Spleen (tissue), 7 donors: ENCODE measurements at regions not wholly inside any gene's neighbourhood (a gene's known extent, or its start where the extent isn't known, plus 50 kb on each side); places are given as distances from the start of the nearest gene placed in this dataset.

Source experiments
- CTCF ChIP-seq, 11 experiments: fragments of 200-600 bp in 7 of 11; fragments of 450-650 bp in 4 of 11; sonication (generic) in 4 of 11; IDR thresholded peaks in 8 of 11; conservative IDR thresholded peaks in 3 of 11; 1 replicate in 7 of 11; 2 replicates in 4 of 11; pipeline versions ENCODE4 v1.4.0 to v1.8.0; 2016 to 2021; ENCODE audit warnings: antibody characterized with exemption in 11 of 11, inconsistent platforms in 4 of 11, mild to moderate bottlenecking in 1 of 11
- POLR2A ChIP-seq, 3 donors: fragments of 450-650 bp; IDR thresholded peaks; one replicate each; pipeline ENCODE4 v1.5.1; 2017; ENCODE audit warnings: antibody characterized with exemption in 3 of 3, mild to moderate bottlenecking in 1 of 3
- donor health status: DM: no; HTN: no; CAD: no; lungs with moderate emphysema.
- donor health status: DM: no; HTN: no; CAD: no.
- donor health status: DM: no; HTN: no; CAD: no.

- TF ChIP-seq CTCF (IDR thresholded peaks at IDR 0.05 in 8 of 11, conservative IDR thresholded peaks at IDR 0.05 in 3 of 11) (no peak), POLR2A (IDR thresholded peaks at IDR 0.05) (no peak)
Observed at GRCh38 chr1:5453347-5453746, 538.9 kb downstream of the NPHP4 start.
